HG03378 (cell line): ENCODE measurements at regions not wholly inside any gene's neighbourhood (a gene's known extent, or its start where the extent isn't known, plus 50 kb on each side); places are given as distances from the start of the nearest gene placed in this dataset.

Experiments
- ATAC-seq: cut with Tn5 transposase; IDR thresholded peaks from one replicate; pipeline ENCODE4 v1.9.1; 2021; ENCODE audit warnings: mild to moderate bottlenecking, moderate library complexity; ENCODE audit not compliant: unreplicated experiment

GRCh38 chr15:87294854-87295253 is 961.7 kb downstream of the NTRK3 start:
- no peak for ATAC-seq

- no peak for ATAC-seq
Measured at GRCh38 chr15:87293031-87293430, 963.5 kb downstream of the NTRK3 start.

DNA sequence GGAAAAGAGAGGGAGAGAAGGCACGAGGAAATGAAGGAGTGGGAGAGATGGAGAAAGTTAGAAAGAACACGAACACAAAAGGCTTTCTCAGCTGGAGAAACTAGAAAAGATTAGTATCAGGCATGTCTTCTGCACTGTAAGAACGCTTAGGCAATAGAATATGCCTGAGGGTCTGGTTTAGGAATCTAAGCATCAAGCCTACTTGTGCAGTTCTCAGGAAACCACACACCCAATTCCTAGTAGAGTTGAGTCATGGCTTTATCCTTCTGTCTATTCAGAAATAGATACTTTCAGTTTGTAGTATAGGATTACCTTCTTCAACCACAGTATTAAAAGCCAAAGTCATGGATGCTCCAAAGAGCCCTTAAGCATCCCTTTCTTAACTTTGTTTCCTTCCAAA is 969.4 kb downstream of the NTRK3 start:
- ATAC-seq, result no peak

DNA sequence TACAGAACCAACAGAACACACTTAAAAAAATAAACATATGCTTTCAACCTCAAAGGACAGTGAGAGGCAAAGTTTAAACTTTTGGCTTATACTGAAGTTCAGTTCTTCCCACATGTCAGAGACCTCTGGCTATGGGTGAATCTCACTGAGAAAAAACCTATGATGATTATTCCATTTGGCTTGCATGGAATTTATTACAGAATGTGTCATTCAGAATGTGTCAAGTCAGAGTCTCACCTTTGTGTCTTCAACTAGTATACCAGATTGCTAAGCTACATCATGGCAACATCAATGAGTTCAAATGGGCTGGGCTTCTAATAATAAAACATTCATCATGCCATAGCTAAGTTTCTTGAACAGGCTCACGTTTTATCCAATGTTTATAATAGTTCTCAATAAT is 987.0 kb downstream of the NTRK3 start:
- no peak for ATAC-seq

- no peak for ATAC-seq
Measured at GRCh38 chr15:87268675-87269074, 987.9 kb downstream of the NTRK3 start.

DNA sequence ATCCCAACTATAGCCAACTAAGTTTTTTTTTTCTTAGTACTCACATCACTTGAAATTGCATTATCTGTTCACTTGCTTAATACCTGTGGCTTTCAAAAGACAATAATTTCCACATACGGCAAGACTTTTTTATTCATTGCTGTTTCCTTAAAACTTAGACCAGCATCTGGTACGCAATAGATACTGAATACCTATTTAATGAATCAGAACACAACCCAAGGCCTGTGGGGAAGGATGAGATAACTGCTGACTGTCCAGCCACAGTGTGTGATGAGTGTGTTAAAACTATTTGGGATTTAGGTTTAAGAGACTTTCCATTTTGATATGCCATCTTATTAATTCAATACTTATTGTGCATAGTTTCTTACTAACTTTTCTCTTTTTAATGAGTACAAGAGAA is 988.7 kb downstream of the NTRK3 start:
- ATAC-seq, result no peak

GRCh38 chr15:87263871-87264270 is 992.7 kb downstream of the NTRK3 start:
- ATAC-seq, result no peak

DNA sequence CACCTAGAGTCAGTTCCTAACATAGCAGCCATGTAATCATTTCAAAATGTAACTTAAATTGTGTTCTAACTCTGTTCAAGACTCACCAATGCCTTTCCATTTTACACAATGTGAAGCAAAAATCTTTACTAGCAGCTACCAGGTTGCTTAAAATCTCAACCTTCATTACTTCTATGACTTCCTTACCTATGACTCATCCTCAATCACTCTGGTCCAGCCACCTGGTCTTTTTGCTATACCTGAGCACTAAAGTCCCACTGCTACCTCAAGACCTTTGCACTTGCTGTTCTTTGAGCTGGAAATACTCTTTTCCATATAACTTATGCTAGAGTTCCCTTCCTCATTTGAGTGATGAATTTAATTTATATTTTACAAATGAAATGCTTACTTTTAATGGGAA is 993.2 kb downstream of the NTRK3 start:
- ATAC-seq, result no peak

- ATAC-seq, result no peak
Measured at GRCh38 chr15:87245592-87245991, 1010.9 kb downstream of the NTRK3 start.

DNA sequence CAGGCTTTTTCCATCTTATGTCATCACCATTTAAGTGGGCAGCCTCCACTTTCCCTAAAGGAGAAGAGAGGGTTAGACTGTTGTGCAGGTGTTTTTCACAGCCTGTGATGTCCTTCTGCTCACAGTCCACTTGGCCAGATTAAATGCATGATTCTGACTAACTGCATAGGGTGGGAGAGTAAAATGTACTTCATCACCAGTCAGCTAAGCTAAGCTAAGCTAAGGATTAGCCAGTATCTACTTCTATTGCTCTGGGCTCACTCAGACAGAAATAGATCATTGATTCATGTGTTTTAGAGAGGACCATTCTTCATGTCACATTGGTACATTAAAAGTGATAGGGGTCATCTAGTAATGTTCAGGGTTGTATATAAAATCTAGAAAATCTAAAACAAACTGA is 1013.1 kb downstream of the NTRK3 start:
- ATAC-seq, result no peak

DNA sequence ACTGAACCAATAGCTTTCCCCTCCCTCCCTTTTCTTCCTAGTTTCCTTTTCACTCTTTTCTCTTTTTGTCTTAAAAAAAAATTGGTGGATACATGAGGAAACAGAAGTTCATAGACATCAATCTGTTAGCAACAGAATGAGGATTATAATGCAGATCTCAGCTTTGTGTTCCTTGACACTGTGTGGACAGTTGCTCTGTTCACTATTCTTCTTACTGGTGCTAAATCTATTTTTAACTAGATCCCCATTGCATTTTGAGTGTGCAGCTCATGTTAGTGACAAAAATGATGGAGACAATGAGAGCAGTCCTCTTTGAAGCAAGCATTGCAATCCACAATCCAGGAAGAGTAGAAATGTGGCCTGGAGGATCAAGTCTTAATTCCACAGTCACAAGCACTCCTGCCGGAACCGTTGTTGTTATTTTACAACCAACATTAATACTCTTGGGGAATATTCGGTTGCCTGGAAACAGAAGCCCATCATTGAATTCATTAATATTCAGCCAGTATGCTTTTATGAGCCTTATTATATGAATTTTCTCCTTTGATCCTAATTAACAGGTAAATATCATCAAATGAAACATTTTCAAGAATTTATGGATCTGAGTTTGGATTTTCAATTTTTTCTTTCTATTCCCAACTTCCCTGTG is 1016.8 kb downstream of the NTRK3 start:
- no peak for ATAC-seq

DNA sequence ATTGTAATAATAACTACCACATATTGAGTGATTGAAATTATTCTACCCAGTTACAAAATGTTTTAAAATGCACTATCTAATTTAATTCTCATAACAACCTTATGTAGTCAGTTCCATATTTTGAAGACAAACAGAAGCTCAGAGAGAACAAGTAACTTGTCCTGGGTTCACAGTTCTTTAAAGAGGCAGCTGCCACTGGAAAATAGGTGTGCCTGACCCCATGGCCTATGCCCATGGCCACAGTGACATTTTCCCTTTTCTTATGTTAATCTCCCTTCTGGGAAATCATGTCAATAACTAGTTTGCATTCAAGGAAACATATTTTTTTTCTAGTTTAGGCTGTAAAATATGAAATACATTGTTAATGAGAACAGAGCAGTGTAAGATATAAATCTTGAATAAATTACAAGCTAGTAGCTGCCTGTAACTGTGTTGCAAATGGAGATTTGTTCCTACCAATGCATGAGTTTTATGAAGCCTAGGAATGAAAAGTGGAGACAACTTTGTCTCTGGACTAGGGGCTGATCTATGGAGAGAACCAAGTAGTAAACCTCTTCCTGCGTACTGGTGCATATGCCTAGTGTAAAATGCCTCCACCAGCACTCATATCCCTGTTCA is 1018.0 kb downstream of the NTRK3 start:
- ATAC-seq, result no peak

DNA sequence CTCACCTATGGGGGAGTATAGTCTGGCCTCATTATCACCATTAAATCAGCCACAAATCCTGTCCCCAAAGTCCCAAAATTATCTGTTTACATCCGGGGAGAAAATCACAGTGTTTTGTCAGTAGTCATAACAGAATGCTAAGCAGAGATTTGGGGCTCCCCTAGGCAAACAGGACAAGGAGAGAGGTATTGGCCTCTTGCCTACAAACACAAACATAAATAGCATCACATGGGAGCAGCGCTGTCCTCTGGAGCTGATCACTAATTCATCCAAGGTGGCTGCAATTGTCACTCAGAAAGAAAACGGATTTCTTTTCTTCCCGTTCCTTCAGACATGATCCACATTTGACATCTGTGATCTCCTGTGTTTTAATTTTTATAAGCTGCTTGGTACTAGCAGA is 1028.1 kb downstream of the NTRK3 start:
- no peak for ATAC-seq

- no peak for ATAC-seq
Measured at GRCh38 chr15:87227846-87228245, 1028.7 kb downstream of the NTRK3 start.

DNA sequence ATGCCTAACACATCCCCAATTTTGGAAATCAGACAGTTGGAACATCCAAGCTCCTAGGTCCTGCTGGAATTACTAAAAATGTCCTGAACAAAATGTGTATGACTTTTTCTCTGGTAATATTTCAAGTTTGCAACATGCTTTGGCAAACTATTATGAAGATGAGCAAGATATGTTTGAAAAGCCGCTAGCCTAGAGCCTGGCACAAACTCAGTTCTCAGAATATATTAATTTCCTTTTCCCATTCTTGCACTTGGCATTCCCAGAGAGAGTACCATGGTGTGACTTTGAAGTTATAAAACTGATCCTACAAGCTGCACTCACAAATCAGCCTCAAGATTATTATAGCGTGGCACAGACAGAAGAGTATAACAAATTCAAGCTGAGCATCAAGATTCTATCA is 1031.1 kb downstream of the NTRK3 start:
- no peak for ATAC-seq

GRCh38 chr15:87224404-87224803 is 1032.1 kb downstream of the NTRK3 start:
- ATAC-seq, result no peak

DNA sequence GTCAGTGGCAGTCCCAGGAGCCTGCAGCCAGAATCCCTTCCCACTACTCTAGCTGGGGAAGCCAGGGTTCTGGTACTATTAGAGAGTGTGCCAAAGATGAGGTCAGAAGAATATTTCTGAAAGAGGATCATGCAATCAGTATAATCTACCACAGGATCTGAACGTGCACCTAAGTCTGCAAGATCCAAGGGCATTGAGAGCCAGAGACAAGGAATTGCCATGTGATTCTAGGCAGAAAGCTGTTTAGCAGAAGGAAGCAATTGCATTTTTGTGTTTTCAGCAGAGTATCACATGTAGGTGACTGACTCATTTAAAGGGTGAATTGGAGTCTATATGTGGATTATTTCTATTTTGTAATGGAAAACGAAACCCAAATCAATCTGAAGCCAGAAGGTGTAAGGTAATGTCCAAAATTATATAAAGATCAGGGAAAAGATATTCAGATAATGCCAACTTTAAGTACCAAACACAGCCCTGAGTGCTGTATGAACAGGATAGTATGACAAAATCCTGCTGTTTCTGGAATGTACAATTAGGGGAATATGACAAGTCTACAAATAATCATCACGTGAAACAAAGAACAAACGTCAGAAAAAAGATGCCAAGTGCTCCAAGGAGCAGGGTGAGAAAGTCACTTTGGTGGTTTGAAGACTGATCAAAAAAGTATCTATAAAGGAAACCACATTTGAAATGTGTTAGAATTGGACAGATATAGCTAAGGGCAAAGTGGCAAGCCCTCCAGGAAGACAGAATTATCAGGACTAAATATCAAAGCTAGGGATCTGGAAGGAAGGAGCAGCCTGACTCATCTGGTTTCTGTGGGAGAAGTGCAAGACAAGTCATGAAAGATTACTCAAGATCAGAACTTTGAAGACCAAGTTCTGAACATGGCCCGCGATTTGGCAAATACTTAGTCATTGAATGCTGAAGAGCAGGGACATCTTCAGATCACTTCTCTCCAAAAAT is 1036.6 kb downstream of the NTRK3 start:
- no peak for ATAC-seq

- no peak for ATAC-seq
Measured at GRCh38 chr15:87215100-87215499, 1041.4 kb downstream of the NTRK3 start.

DNA sequence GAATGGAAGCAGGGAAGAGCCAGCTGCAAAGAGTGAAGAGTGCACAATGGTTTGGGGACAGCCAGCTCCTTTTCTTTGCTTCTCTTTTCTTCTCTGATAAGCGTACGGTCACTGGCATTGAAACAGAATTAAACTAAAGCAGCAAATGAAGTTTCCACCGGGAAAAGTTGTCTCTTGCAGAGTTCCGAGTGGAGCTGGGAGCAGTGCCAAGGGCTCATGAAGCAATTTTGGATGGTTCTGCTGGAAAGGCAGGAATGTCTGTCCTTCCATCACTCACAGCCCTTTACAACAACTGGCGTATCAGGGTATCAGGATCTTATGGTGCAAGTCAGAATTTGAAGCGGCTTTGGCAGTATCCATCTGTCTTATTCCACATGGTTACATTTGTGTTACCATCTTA is 1042.9 kb downstream of the NTRK3 start:
- ATAC-seq, result no peak

DNA sequence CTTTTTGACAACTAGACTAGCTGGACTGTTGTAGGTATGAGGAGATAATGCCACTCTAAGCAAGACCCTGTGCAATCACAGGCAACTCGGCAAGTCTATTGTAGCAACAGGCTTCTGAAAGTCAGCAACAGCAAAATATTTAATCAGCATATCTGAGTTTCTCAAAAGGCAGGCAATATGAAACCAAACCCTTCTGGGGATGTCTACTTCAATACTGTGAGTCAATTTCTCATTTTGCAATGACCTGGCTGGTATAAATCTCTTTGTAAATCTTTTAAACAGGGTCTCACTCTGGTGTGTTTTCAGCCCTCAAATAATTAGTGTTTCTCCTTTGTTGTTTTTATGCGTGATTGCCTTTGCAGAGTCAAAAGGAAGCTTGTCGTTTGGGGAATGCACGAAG is 1044.5 kb downstream of the NTRK3 start:
- ATAC-seq, result no peak

DNA sequence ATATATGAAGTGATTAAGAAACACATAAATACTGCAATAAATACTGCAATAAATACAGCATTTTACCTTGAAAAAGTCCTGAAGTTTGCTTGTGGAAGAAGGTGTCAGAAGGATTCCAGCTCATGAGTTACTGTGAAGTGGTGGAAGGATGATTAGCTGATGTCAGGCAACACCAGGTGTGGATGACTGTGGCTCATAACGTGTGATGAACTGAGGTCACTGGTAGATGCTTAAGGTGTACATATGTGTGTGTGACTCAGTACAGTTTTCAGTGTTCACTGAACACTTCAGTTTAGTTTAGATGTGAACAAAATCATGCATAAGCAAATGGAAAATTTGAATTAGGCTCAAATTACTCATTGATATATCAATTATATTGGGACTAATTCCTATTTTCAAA is 1045.0 kb downstream of the NTRK3 start:
- ATAC-seq, result no peak
